ENCODE measurements at regions not wholly inside any gene's neighbourhood (a gene's known extent, or its start where the extent isn't known, plus 50 kb on each side); places are given as distances from the start of the nearest gene placed in this dataset.
A peak's percentile ranks its signal among the peaks of the same experiment; 100 is the strongest.

GRCh38 chr20:20992686-20993360 lies 113.3 kb downstream of the LINC00237 start:
- DNase-seq = no peak

DNA sequence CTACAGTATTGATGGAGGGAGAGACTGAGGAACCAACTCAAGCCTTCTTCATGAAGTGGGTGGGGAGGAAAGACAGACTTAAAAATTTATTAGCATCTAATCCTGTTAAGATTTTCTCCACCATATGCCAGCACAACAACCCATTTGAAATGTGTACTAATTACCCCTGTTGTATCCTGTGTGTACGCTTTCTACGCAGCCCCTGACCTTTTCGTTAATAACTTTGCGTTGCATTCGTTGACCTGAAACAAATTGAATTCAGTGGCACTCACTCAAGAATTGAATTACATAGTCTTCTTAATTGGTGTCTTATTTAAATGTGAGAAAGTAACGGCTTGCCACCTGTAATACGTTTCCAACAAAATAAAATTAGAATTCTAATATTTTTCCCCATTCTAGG lies 113.9 kb downstream of the LINC00237 start:
- no peak for DNase-seq

GRCh38 chr20:20989081-20989480 lies 117.1 kb downstream of the LINC00237 start:
- no peak for DNase-seq

DNA sequence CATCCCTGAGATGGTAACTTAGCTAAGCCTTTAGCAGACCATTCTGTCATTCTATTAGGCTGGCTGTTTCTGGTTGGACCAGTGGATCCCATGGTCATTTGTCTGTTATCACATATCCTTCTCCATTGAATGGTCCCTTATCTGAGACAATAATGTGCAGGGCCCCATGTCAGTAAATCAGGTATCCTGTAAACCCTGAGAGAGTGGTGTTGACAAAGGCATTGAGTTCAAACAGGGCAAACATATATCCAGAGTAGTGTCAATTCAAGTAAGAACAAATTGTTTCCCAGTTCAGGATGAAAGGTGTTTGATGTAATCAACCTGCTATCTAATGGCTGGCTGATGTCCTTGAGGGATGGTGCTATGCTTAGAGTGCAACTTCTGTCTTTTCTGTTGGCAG lies 126.2 kb downstream of the LINC00237 start:
- DNase-seq = no peak

DNA sequence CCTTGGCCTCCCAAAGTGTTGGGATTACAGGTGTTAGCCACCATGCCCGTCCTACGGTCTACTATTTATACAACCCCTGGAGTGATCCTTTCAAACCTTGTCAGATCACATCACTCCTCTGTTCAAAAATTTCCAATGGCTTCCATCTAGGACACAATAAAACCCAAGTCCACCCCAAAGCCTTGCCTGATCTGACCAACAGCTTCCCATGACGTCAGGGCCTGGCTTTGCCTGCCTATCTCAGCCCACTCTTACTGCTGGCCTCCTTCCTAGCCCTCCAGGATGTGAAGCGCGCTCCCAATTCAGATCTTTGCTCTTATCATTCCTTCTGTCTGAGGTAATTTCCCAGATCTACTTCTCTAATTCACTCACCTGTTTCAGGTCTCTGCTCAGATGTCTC lies 128.4 kb downstream of the LINC00237 start:
- DNase-seq = no peak

- DNase-seq = no peak
Measured at GRCh38 chr20:20972490-20972889, 133.7 kb downstream of the LINC00237 start.

DNA sequence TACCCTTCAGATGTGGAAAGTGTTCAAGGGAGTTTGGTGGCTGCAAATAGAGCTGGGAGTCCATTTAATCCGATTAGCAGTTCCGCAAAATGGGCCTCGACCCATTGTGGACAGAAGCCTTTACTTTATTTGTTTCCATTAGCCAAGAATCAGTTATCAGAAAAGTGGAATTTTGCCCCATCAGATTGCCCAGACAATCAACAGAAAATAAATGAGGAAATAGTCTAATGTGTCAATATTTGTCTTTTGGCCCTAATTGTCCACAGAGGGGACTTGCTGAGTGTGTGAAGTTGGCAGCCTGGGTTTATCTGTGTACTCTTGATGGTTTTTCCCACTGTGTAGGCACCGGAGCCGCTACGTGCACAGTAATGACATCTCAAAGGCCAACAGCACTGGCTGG lies 134.3 kb downstream of the LINC00237 start:
- DNase-seq = no peak

DNA sequence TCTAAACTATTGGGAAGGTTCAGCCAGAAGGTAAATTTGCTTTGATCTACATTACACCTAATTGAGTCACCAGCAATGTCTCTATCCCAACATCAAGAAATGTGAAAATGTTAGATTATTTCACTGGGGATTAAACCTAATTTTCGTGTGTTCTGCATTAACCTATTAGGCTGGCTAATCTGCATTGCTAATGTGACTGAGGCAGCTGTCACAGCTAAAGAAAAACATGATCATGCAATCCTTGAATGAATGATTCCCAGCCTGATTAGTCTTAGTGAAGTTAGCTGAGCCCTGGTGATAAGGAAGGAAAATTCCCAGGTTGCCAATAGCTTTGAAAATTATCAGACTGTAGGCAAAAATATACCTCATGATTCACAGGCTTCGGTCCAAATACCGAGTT lies 135.3 kb downstream of the LINC00237 start:
- DNase-seq = no peak

GRCh38 chr20:20969701-20970280 lies 136.4 kb downstream of the LINC00237 start:
- no peak for DNase-seq

DNA sequence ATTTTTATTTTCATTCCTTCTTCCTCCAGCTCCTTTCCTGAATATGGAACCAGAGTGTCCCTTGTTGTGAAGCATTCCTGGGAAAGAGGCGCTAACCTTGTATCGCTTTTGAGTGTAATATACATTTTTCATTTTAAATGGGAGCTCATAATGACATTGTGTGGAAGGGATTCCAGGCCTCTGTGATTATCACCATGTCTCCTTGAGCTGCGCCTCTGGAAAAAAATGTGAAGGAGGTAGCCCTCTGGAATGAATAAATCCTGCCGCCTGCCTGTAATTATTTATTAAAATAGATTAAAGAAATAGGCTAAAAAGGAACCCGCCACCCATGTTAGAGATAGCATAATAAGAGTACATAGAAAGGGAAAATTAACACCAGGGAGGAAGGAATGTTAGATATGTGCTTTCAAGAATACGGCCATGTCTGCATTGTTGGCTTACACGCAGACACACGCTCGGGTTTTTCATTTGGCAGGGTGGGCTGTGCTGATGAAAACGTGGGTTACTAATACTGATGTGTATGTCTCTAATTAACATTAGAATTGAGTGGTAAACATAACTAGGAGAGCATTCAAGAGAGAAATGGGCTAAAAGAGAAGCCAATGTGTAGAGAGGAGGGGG lies 138.5 kb downstream of the LINC00237 start:
- DNase-seq = no peak

DNA sequence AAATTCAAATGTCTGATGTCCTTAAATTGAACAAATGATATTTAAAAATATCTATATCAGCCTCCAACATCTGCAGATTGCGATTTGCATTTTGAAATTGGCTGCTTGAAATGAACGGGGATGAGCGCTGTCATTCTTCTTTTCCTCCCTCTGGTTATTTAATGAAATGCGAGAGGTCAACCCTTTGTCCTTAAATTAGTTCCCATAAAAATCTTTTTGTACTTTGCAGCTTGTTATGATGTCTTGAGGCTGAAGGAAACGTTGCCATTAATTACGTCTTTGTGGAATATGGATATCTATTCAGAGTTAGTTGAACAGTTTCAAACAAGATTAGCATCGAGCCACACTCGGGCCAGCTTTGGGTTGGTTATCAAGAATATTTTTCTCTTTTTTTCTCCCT lies 140.0 kb downstream of the LINC00237 start:
- no peak for DNase-seq

DNA sequence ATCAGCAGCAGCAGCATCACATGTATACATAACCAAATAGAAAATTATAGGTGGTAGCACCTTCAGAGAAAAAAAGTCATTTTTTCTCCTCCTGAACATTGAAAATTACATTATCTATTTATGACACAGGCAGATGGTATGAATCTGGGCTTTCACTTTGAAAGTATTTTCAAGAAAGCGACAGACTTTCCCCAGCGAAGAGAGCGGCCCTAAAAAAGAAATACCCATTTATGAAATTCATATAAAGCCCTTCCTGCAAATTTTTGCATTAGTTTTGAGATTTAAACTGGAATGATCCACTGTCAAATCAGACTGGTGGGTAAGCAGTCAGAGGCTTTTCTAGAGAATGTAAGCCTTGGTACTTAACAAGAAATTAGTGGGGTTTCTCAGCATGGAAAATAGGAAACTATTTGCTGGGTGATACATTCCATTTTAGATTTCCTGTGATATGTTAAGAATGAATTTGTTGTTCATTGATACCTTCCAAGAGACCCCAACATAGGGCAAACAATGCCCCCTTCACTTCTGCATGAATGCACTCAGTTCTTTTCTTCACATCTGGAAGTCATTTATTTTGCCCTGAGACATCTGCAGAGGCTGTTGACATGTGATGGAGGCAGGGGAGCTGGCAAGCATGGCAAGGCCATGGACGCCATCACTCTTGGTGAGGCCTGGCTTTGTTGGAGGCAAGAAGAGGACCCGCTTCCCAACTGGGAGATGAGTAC lies 147.0 kb downstream of the LINC00237 start:
- no peak for DNase-seq

DNA sequence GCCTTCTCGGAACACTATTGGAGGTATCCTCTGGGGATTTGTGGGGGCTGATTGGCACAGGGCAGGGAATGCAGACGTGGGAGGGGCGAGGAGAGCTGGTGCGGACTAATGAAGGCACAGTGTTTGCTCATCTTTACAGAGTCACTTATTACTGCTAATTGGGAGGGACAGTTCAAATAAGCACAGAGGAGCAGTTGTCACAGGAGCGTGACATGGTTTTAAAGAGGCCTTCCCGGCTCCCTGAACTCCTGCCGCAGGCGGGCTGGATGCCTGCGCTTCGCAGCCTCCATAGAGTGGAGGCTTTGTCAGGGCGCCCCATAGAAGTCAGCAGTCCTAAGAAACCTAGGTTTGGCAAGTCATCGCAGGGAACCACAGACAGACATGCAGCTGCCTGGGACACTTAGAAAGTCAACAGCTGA lies 149.6 kb downstream of the LINC00237 start:
- DNase-seq = peak; percentile 70

DNA sequence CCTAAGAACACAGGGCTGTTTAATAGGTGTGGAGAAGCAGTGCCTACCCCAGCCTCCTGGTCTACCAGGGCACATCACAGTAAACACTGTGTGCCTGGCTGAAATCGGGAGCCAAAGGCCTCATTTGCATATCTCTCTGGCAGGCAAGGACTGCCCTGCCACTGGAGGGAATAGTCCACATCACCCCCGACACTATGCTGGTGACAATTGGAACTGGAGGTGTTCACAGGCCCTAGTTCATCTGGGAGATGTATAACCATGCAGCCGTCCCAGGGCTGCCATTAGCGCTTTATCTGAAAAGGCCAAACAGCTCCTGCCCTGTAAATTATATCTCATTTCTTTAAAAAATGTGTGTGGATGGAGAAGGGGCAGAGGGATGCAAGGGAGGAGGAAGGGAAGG lies 150.3 kb downstream of the LINC00237 start:
- DNase-seq = no peak

- no peak for DNase-seq
Measured at GRCh38 chr20:20953738-20954618, 152.2 kb downstream of the LINC00237 start.

GRCh38 chr20:20950620-20951019 lies 155.5 kb downstream of the LINC00237 start:
- DNase-seq = no peak

DNA sequence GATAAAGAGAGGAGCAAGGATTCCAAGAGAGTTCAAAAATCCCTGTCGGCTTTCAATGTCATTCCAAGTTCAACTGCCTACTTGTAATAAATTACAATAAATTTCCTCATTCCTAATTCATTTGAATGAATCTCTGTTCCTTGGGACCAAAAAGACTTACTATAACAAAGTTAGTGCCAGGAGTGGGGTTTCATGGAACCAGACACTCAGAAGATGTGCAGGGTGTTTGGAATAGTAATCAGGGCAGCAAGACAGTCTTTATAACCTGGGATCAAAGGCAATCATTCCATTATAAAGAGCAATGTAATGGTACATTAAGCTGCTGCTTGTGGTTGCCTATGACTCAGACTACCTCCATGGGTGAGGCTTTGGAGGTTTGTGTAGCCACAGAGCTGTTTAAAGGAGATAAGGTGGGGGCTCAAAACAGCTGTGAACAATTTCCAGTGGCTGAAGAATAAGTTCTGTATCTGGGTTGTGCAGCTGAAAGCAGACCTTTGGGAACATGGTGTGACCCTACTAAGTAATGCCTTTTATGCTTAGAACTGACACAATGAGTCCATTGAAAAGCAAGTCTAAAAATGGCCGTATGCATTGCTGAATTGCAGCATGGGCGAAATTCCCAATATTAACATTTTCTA lies 159.9 kb downstream of the LINC00237 start:
- DNase-seq = no peak

DNA sequence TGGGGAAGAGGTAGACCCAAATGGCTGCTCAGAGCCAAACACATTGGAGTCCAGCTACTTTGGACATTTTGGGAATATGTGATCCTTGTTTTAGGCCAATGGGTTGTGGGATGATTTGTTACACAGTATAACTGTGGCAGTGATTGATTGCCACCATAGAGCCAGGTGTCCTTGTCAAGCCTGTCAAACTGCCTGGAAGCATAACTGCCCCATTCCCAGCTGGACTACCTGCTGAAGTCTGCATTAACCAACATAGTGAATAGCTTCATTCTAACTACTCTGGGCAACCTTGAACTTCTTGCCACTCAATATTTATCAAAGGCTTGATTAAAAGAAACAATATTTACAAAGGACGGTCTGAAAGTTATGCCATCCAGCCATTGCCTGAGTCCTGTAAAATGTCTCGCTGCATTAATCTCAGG lies 164.7 kb downstream of the LINC00237 start:
- DNase-seq = no peak

DNA sequence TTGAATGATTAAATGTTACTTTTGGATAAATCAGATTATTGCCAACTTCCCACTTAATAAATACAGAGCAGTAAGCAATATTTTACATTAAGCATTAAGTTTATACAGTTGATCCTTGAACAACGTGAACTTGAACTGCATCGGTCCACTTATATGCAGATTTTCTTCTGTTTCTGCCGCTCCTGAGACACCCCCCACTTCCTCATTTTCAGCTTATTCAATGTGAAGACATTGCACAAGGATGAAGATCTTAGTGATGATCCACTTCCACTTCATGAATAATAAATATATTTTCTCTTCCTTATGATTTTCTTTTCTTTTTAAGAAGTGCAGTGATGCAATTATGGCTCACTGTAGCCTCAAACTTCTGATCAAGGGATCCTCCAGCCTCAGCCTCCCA lies 167.2 kb downstream of the LINC00237 start:
- no peak for DNase-seq

DNA sequence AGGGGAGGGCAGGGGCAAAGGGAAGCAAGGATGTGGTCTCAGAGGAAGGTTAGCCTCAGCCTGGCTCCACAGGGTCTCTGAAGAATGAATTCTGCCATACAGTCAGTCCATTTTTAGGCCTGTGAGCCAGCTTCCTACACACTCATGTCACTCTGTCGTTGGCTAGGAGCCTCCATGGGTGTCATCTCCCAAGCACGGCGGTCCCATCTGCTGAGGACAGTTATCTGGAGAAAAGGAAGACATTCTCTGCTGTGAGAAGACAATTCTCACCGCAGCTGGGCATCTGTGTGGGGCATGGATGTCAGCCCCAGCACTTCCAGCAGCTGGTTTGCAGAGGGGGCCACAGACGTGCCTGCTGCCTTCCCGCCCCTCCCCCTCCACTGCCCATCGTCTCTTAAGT lies 167.6 kb downstream of the LINC00237 start:
- DNase-seq = no peak

- no peak for DNase-seq
Measured at GRCh38 chr20:20938131-20938530, 168.0 kb downstream of the LINC00237 start.

Data from COR-L47 (cell line).